GM21717 (cell line): ENCODE measurements at regions not wholly inside any gene's neighbourhood (a gene's known extent, or its start where the extent isn't known, plus 50 kb on each side); places are given as distances from the start of the nearest gene placed in this dataset.
"Not testable (repeated sequence)": the region's sequence is repeated elsewhere in the genome, so short reads cannot be mapped to it uniquely, and the experiment has no call there.

Source experiments
- ATAC-seq: cut with Tn5 transposase; IDR thresholded peaks from one replicate; pipeline ENCODE4 v1.9.1; 2021; ENCODE audit warnings: mild to moderate bottlenecking, moderate library complexity; ENCODE audit not compliant: unreplicated experiment

- ATAC-seq, result not testable (repeated sequence)
Observed at GRCh38 chr7:68195642-68196041, 1199.0 kb downstream of the TYW1 start.

GRCh38 chr7:68200051-68200670 is 1203.5 kb downstream of the TYW1 start:
- ATAC-seq, result no peak

GRCh38 chr7:68203251-68203650 is 1206.6 kb downstream of the TYW1 start:
- ATAC-seq, result no peak

- no peak for ATAC-seq
Observed at GRCh38 chr7:68205826-68206225, 1209.2 kb downstream of the TYW1 start.

GRCh38 chr7:68206946-68207485 is 1210.4 kb downstream of the TYW1 start:
- ATAC-seq, result no peak

GRCh38 chr7:68207676-68208075 is 1211.0 kb downstream of the TYW1 start:
- no peak for ATAC-seq

- no peak for ATAC-seq
Observed at GRCh38 chr7:68209486-68209885, 1212.9 kb downstream of the TYW1 start.

- no peak for ATAC-seq
Observed at GRCh38 chr7:68213838-68214237, 1217.2 kb downstream of the TYW1 start.

- no peak for ATAC-seq
Observed at GRCh38 chr7:68216051-68216450, 1219.4 kb downstream of the TYW1 start.

- ATAC-seq, result no peak
Observed at GRCh38 chr7:68217426-68217825, 1220.8 kb downstream of the TYW1 start.

GRCh38 chr7:68218461-68218860 is 1221.8 kb downstream of the TYW1 start:
- ATAC-seq, result no peak

GRCh38 chr7:68222311-68222710 is 1225.7 kb downstream of the TYW1 start:
- no peak for ATAC-seq

- ATAC-seq, result no peak
Observed at GRCh38 chr7:68224041-68224741, 1227.6 kb downstream of the TYW1 start.

- ATAC-seq, result not testable (repeated sequence)
Observed at GRCh38 chr7:68231011-68231410, 1234.4 kb downstream of the TYW1 start.

- ATAC-seq, result no peak
Observed at GRCh38 chr7:68235937-68236336, 1239.3 kb downstream of the TYW1 start.

GRCh38 chr7:68238204-68238805 is 1241.7 kb downstream of the TYW1 start:
- no peak for ATAC-seq

- ATAC-seq, result no peak
Observed at GRCh38 chr7:68243128-68243527, 1246.5 kb downstream of the TYW1 start.

GRCh38 chr7:68244389-68244788 is 1247.8 kb downstream of the TYW1 start:
- ATAC-seq, result no peak

- ATAC-seq, result no peak
Observed at GRCh38 chr7:68245688-68246087, 1249.1 kb downstream of the TYW1 start.

GRCh38 chr7:68246189-68246633 is 1249.6 kb downstream of the TYW1 start:
- no peak for ATAC-seq

GRCh38 chr7:68247126-68247525 is 1250.5 kb downstream of the TYW1 start:
- no peak for ATAC-seq

GRCh38 chr7:68247571-68247970 is 1250.9 kb downstream of the TYW1 start:
- no peak for ATAC-seq
